ENCODE measurements at regions not wholly inside any gene's neighbourhood (a gene's known extent, or its start where the extent isn't known, plus 50 kb on each side); places are given as distances from the start of the nearest gene placed in this dataset.

GRCh38 chr12:47576289-47576945 is 129.4 kb downstream of the RPAP3 start:
- no peak for TF ChIP-seq CTCF (IDR thresholded peaks at IDR 0.05)
- TF ChIP-seq, protein P1, sequence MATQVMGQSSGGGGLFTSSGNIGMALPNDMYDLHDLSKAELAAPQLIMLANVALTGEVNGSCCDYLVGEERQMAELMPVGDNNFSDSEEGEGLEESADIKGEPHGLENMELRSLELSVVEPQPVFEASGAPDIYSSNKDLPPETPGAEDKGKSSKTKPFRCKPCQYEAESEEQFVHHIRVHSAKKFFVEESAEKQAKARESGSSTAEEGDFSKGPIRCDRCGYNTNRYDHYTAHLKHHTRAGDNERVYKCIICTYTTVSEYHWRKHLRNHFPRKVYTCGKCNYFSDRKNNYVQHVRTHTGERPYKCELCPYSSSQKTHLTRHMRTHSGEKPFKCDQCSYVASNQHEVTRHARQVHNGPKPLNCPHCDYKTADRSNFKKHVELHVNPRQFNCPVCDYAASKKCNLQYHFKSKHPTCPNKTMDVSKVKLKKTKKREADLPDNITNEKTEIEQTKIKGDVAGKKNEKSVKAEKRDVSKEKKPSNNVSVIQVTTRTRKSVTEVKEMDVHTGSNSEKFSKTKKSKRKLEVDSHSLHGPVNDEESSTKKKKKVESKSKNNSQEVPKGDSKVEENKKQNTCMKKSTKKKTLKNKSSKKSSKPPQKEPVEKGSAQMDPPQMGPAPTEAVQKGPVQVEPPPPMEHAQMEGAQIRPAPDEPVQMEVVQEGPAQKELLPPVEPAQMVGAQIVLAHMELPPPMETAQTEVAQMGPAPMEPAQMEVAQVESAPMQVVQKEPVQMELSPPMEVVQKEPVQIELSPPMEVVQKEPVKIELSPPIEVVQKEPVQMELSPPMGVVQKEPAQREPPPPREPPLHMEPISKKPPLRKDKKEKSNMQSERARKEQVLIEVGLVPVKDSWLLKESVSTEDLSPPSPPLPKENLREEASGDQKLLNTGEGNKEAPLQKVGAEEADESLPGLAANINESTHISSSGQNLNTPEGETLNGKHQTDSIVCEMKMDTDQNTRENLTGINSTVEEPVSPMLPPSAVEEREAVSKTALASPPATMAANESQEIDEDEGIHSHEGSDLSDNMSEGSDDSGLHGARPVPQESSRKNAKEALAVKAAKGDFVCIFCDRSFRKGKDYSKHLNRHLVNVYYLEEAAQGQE (IDR thresholded peaks at IDR 0.05; ENCODE audit: low read depth, low read length): no peak
- TF ChIP-seq YY1 (IDR thresholded peaks at IDR 0.05; ENCODE audit: low read depth): no peak
- TF ChIP-seq TCF12 (IDR thresholded peaks at IDR 0.05): no peak
- TF ChIP-seq GABPA (IDR thresholded peaks at IDR 0.05; ENCODE audit: low read depth): no peak
- TF ChIP-seq USF2 (IDR thresholded peaks at IDR 0.05; ENCODE audit: borderline replicate concordance, low read depth, low read length): no peak
- no peak for TF ChIP-seq EZH2phosphoT487 (IDR thresholded peaks at IDR 0.05; ENCODE audit: borderline replicate concordance, low read depth)
- TF ChIP-seq TAF1 (IDR thresholded peaks at IDR 0.05; ENCODE audit: borderline replicate concordance, low read depth, low read length): no peak
- TF ChIP-seq CHD2 (IDR thresholded peaks at IDR 0.05; ENCODE audit: low read length, partially characterized antibody): no peak
- TF ChIP-seq FOSL2 (IDR thresholded peaks at IDR 0.05; ENCODE audit: borderline replicate concordance, low read depth): no peak
- no peak for TF ChIP-seq SMC3 (IDR thresholded peaks at IDR 0.05; ENCODE audit: low read depth, low read length)
- TF ChIP-seq EP300 (IDR thresholded peaks at IDR 0.05; ENCODE audit: borderline replicate concordance in 1 of 2, low read depth in 1 of 2, low read length in 1 of 2): no peak

Measured in SK-N-SH (cell line).